K562 (cell line): ENCODE measurements at regions not wholly inside any gene's neighbourhood (a gene's known extent, or its start where the extent isn't known, plus 50 kb on each side); places are given as distances from the start of the nearest gene placed in this dataset.

Experiments
- ATAC-seq: fragments of 200-7000 bp; cut with Tn5 transposase; 3 replicates; pipeline ENCODE4 v1.9.1; 2020; ENCODE audit warnings: moderate library complexity
- BruUV-seq: library from RNA; stranded (reverse); fragments of 400-500 nt; replicated peaks from 2 replicates; lab custom pipeline; 2021; lab: Mats Ljungman, UMichigan
- CTCF ChIA-PET: fragments of 300-600 bp; formaldehyde crosslinking; extraction: SDS; loops from one replicate; lab custom pipeline; 2021; ENCODE audit warnings: low intra/inter-chr PET ratio; lab: Yijun Ruan, JAX
- POLR2A ChIA-PET: fragments of 300-600, 350-650 bp; sonication (Branson Sonifier 250); formaldehyde crosslinking; extraction: SDS; loops from one replicate; lab custom pipeline; 2021; ENCODE audit warnings: antibody characterized with exemption, inconsistent platforms; lab: Yijun Ruan, JAX
- DNase-seq, 4 experiments: peaks; one replicate each; pipeline versions ENCODE4 v3.0.0 to v3.0.0-alpha.2; 2011 to 2018; ENCODE audit warnings: low spot score in 3 of 4, mixed read lengths in 3 of 4; ENCODE audit errors: extremely low read depth in 1 of 4
- FAIRE-seq: peaks from 2 replicates; lab custom pipeline; 2011; peaks lifted over from hg19 to GRCh38; lab: Jason Lieb, UNC
- H2AFZ ChIP-seq: 2 replicates; pipeline ENCODE4 v1.6.0; 2011; ENCODE audit warnings: low read depth, low read length, control low read depth, inconsistent platforms
- H3K27ac ChIP-seq: fragments of 200-600 bp; 3 replicates; pipeline ENCODE4 v1.8.0; 2011; ENCODE audit warnings: low read depth, mild to moderate bottlenecking, control low read depth, inconsistent platforms, low read length, moderate library complexity, mixed read lengths; ENCODE audit errors: extremely low read depth
- H3K27me3 ChIP-seq, 2 experiments: fragments of 300-600 bp in 1 of 2; 2 replicates in 1 of 2; 3 replicates in 1 of 2; pipeline versions ENCODE4 v1.6.0 to v1.8.0; 2011; ENCODE audit warnings: inconsistent platforms in 2 of 2, low read length in 2 of 2, mild to moderate bottlenecking in 1 of 2, mixed read lengths in 1 of 2, moderate library complexity in 1 of 2; ENCODE audit not compliant: control insufficient read depth in 2 of 2, insufficient read depth in 2 of 2
- H3K36me3 ChIP-seq: fragments of 300-600 bp; 3 replicates; pipeline ENCODE4 v1.8.0; 2011; ENCODE audit warnings: mild to moderate bottlenecking, low read length, inconsistent platforms; ENCODE audit not compliant: control insufficient read depth, insufficient read depth
- H3K4me1 ChIP-seq, 2 experiments: fragments of 200-600 bp in 1 of 2; replicated peaks in 1 of 2; 2 replicates in 1 of 2; 3 replicates in 1 of 2; pipeline versions ENCODE4 v1.5.1 to v1.8.0; 2011; ENCODE audit warnings: inconsistent platforms in 2 of 2, low read length in 2 of 2, mild to moderate bottlenecking in 1 of 2, mixed read lengths in 1 of 2, moderate library complexity in 1 of 2; ENCODE audit not compliant: control insufficient read depth in 2 of 2, insufficient read depth in 2 of 2
- H3K4me2 ChIP-seq: 2 replicates; pipeline ENCODE4 v1.6.1; 2011; ENCODE audit warnings: low read length, control low read depth, inconsistent platforms, mixed read lengths; ENCODE audit not compliant: insufficient read depth
- H3K4me3 ChIP-seq: fragments of 200-600 bp; sonication (generic), shearing (Covaris generic); 2 replicates; pipeline ENCODE4 v1.5.1; 2016; ENCODE audit warnings: control low read depth, inconsistent platforms
- H3K79me2 ChIP-seq: fragments of 200-600 bp; 3 replicates; pipeline ENCODE4 v1.8.0; 2011; ENCODE audit warnings: low read length, inconsistent platforms; ENCODE audit not compliant: control insufficient read depth, insufficient read depth
- H3K9ac ChIP-seq, 2 experiments: 2 replicates each; pipeline versions ENCODE4 v1.6.0 to v1.6.1; 2011; ENCODE audit warnings: low read depth in 2 of 2, low read length in 2 of 2, control low read depth in 1 of 2, inconsistent platforms in 1 of 2, mild to moderate bottlenecking in 1 of 2, mixed read lengths in 1 of 2; ENCODE audit not compliant: insufficient read depth in 1 of 2
- H3K9me1 ChIP-seq: one replicate; pipeline ENCODE4 v1.6.0; 2011; ENCODE audit warnings: inconsistent platforms, mild to moderate bottlenecking, low read length, moderate library complexity; ENCODE audit not compliant: control insufficient read depth, insufficient read depth
- H3K9me3 ChIP-seq: replicated peaks from 2 replicates; pipeline ENCODE4 v1.5.1; 2011; ENCODE audit warnings: low read depth, low read length, inconsistent platforms; ENCODE audit not compliant: control insufficient read depth, insufficient read depth
- H4K20me1 ChIP-seq: replicated peaks from 2 replicates; pipeline ENCODE4 v1.6.1; 2011; ENCODE audit warnings: low read length, inconsistent platforms, mixed read lengths; ENCODE audit not compliant: control insufficient read depth, insufficient read depth
- C11orf30 ChIP-seq: fragments of 450-650 bp; IDR thresholded peaks from 2 replicates; pipeline ENCODE4 v1.6.1; 2016; ENCODE audit warnings: low read depth, mild to moderate bottlenecking
- CBX8 ChIP-seq: fragments of 200-600 bp; sonication (generic); IDR thresholded peaks from 2 replicates; pipeline ENCODE4 v1.6.1; 2012; ENCODE audit warnings: borderline replicate concordance, mixed run types, low read depth, mild to moderate bottlenecking, moderate library complexity, mixed read lengths, low read length, control low read depth, inconsistent platforms; ENCODE audit not compliant: poor library complexity, severe bottlenecking; ENCODE audit errors: extremely low read depth
- CHCHD3 ChIP-seq: fragments of 250-450 bp; sonication (Bioruptor Pico); IDR thresholded peaks from 2 replicates; pipeline ENCODE4 v2.1.2; 2022; ENCODE audit warnings: mild to moderate bottlenecking
- FOXA1 ChIP-seq: fragments of 450-650 bp; IDR thresholded peaks from 2 replicates; pipeline ENCODE4 v1.6.1; 2016; ENCODE audit warnings: mild to moderate bottlenecking, borderline replicate concordance
- KAT7 ChIP-seq: sonication (generic); formaldehyde crosslinking; IDR thresholded peaks from 2 replicates; pipeline ENCODE4 v1.8.0; 2022; ENCODE audit warnings: missing genetic modification reagents, mild to moderate bottlenecking, borderline replicate concordance
- MAFF ChIP-seq: IDR thresholded peaks from 2 replicates; pipeline ENCODE4 v1.6.1; 2012; ENCODE audit warnings: low read length, improper control_type of control experiment
- MECOM ChIP-seq: fragments of 250-450 bp; sonication (Bioruptor Pico); IDR thresholded peaks from 2 replicates; pipeline ENCODE4 v1.8.0; 2022; ENCODE audit warnings: inconsistent platforms
- NFYB ChIP-seq: IDR thresholded peaks from 2 replicates; pipeline ENCODE4 v1.6.1; 2011; ENCODE audit warnings: mild to moderate bottlenecking, moderate library complexity; ENCODE audit not compliant: insufficient read length; ENCODE audit errors: extremely low read depth
- PML ChIP-seq: IDR thresholded peaks from 2 replicates; pipeline ENCODE4 v1.6.1; 2012; ENCODE audit warnings: low read length, inconsistent platforms
- RFX1 ChIP-seq: fragments of 450-650 bp; IDR thresholded peaks from 2 replicates; pipeline ENCODE4 v1.6.1; 2016; ENCODE audit warnings: mild to moderate bottlenecking, moderate library complexity
- SMAD4 ChIP-seq: fragments of 250-450 bp; sonication (Bioruptor Pico); conservative IDR thresholded peaks from 2 replicates; pipeline ENCODE4 v1.8.0; 2021; ENCODE audit warnings: inconsistent platforms, mild to moderate bottlenecking, moderate library complexity
- TCF7L2 ChIP-seq: fragments of 150-350 bp; IDR thresholded peaks from 2 replicates; pipeline ENCODE4 v1.6.1; 2016; ENCODE audit warnings: low read depth, mild to moderate bottlenecking, low read length, moderate library complexity
- ZC3H4 ChIP-seq: sonication (generic); formaldehyde crosslinking; IDR thresholded peaks from 2 replicates; pipeline ENCODE4 v1.9.0; 2021; ENCODE audit warnings: missing genetic modification reagents, borderline replicate concordance
- ZNF3 ChIP-seq: fragments of 250-450 bp; sonication (Bioruptor Pico); IDR thresholded peaks from 2 replicates; pipeline ENCODE4 v1.5.0; 2021; ENCODE audit warnings: mild to moderate bottlenecking, moderate library complexity
- ZNF431 ChIP-seq: sonication (generic); formaldehyde crosslinking; IDR thresholded peaks from 2 replicates; pipeline ENCODE4 v1.8.0; 2022; ENCODE audit warnings: mild to moderate bottlenecking, missing genetic modification reagents
- ZNF717 ChIP-seq: fragments of 250-450 bp; sonication (Bioruptor Pico); IDR thresholded peaks from 2 replicates; pipeline ENCODE4 v1.5.0; 2021
- ZNF76 ChIP-seq: fragments of 250-450 bp; sonication (Bioruptor Pico); IDR thresholded peaks from 2 replicates; pipeline ENCODE4 v1.4.0; 2020; ENCODE audit warnings: mild to moderate bottlenecking, moderate library complexity, borderline replicate concordance
- WGBS: fragments of 100-300 bp; shearing (Covaris generic); methylation state at CpG from one replicate; pipeline ENCODE4 v1.1.6; 2016; ENCODE audit warnings: low coverage, mixed read lengths; ENCODE audit not compliant: insufficient coverage; ENCODE audit errors: missing lambda C conversion rate; 5-methylcytosine and 5-hydroxymethylcytosine counted together
- in situ Hi-C: fragments of 300-500 bp; cut with MboI; formaldehyde crosslinking; loops from 4 replicates; pipeline ENCODE4 v1.15.0; 2018; ENCODE audit warnings: inconsistent platforms, mixed read lengths
- intact Hi-C: fragments of 100-400 bp; cut with micrococcal nuclease; formaldehyde crosslinking; loops from 2 replicates; pipeline ENCODE4 v1.14.2; 2022
- TF ChIP-seq, protein P1 (sequence below): fragments of 250-450 bp; sonication (Bioruptor Pico); IDR thresholded peaks from 2 replicates; pipeline ENCODE4 v1.9.0; 2021; ENCODE audit warnings: mild to moderate bottlenecking

DNA sequence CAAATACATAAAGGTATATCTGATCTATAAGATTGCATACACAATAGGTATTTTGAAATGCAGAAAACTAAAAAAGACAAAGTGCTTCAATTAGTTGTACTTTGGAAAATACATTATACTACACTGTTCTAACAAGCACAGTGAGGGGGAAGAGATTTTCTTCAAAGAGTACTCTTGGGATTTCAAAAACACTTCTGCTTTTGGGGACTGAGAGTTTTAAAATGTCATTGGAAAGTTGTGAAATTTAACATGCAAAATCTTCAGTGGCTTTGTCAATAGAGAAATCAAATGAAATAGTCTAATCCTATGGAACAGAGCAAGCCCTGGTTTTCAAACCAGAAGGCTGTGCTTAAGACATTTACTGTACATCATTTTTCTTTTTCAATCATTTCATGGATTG, 322.2 kb upstream of the SEMA6D start:
- TF ChIP-seq PML (no peak), C11orf30 (no peak), MECOM (CRISPR knock-in tag) (no peak), SMAD4 (no peak), ZNF3 (no peak), ZC3H4 (CRISPR knock-in tag) (no peak), TCF7L2 (no peak), FOXA1 (no peak), RFX1 (no peak), NFYB (no peak)
- DNase-seq, result no peak
- Histone ChIP-seq H3K4me2 (no peak overlapping the region), H3K9me1 (no peaks in the 10 kb centered on the region), H3K4me1 (no peaks in the 10 kb centered on the region), H3K79me2 (no peaks in the 10 kb centered on the region), H4K20me1 (no peaks in the 10 kb centered on the region), H3K9me3 (peaks cover 2% of the 10 kb centered on the region; the same call in 1 of the 2 replicates), H3K27me3 (no peaks in the 10 kb centered on the region), H3K9ac (no peak overlapping the region), H3K4me3 (no peak overlapping the region), H3K27ac (no peak overlapping the region), H3K36me3 (no peaks in the 10 kb centered on the region), H2AFZ (no peak overlapping the region)
- no TSS peak for BruUV-seq
- in situ Hi-C loops, result no loop called here
- intact Hi-C loops, result no loop called here
- FAIRE-seq, result no peak
- POLR2A ChIA-PET, result no interaction called here
- ATAC-seq, result no peak
- CTCF ChIA-PET, result no interaction called here

DNA sequence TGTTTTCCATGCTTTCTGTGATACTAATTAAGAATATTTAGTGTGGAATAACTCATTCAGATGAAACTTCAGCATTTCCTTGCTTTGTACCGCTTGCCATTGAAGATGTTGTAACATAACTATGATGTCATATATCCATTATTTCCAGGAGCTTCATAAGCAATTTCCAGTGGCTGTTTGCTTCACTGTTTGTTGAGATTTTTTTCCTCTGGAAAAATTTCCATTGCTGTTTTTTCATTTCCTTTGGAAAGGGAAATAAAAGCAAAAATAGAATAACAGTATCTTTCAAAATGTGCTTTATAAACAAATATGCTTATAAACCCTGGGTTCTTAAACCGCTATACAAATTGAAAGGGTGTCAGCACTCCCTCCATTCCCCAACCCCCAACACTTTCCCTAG, 319.6 kb upstream of the SEMA6D start:
- ChIA-PET CTCF (no interaction called here), POLR2A (no interaction called here)
- FAIRE-seq (no peak), DNase-seq (no peak), ATAC-seq (no peak)
- H3K27me3 ChIP-seq, result no peaks in the 10 kb centered on the region
- no peaks in the 10 kb centered on the region for H4K20me1 ChIP-seq
- intact Hi-C loops (no loop called here), in situ Hi-C loops (no loop called here)
- no peak overlapping the region for H3K4me3 ChIP-seq
- H3K36me3 ChIP-seq, result no peaks in the 10 kb centered on the region
- H2AFZ ChIP-seq, result no peak overlapping the region
- TF ChIP-seq MAFF (no peak), ZNF431 (CRISPR knock-in tag) (no peak), ZC3H4 (CRISPR knock-in tag) (no peak), ZNF717 (CRISPR knock-in tag) (no peak), KAT7 (no peak), CBX8 (no peak), CHCHD3 (no peak), ZNF76 (CRISPR knock-in tag) (no peak)
- TF ChIP-seq, protein P1, sequence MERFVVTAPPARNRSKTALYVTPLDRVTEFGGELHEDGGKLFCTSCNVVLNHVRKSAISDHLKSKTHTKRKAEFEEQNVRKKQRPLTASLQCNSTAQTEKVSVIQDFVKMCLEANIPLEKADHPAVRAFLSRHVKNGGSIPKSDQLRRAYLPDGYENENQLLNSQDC (CRISPR knock-in tag), result no peak
- H3K27ac ChIP-seq, result no peak overlapping the region
- BruUV-seq, result no TSS peak
- H3K4me2 ChIP-seq, result no peak overlapping the region
- H3K9me3 ChIP-seq, result no peaks in the 10 kb centered on the region; the same call in 1 of the 2 replicates
- no peaks in the 10 kb centered on the region for H3K79me2 ChIP-seq
- H3K4me1 ChIP-seq, result no peaks in the 10 kb centered on the region
- no peak overlapping the region for H3K9ac ChIP-seq
- 2% methylated on average over 2 of the region's 2 CpGs for WGBS
- H3K9me1 ChIP-seq, result no peaks in the 10 kb centered on the region
